ENCODE measurements at regions not wholly inside any gene's neighbourhood (a gene's known extent, or its start where the extent isn't known, plus 50 kb on each side); places are given as distances from the start of the nearest gene placed in this dataset.
"Not testable (repeated sequence)": the region's sequence is repeated elsewhere in the genome, so short reads cannot be mapped to it uniquely, and the experiment has no call there.

GRCh38 chr4:186789651-186790050 is 66.0 kb upstream of the FAT1 start:
- TF ChIP-seq CTCF (IDR thresholded peaks at IDR 0.05; ENCODE audit: extremely low read depth, insufficient read depth, missing control alignments): no peak
- DNase-seq (ENCODE audit: low spot score): no peak
- in situ Hi-C loops (cut with MboI; ENCODE audit: low pct_unique_long_range_greater_than_20kb, low sequenced_read_pairs, unreplicated experiment): no loop called here

GRCh38 chr4:186790630-186791029 is 67.0 kb upstream of the FAT1 start:
- DNase-seq (ENCODE audit: low spot score): no peak
- no peak for TF ChIP-seq CTCF (IDR thresholded peaks at IDR 0.05; ENCODE audit: extremely low read depth, insufficient read depth, missing control alignments)
- in situ Hi-C loops (cut with MboI; ENCODE audit: low pct_unique_long_range_greater_than_20kb, low sequenced_read_pairs, unreplicated experiment): no loop called here

GRCh38 chr4:186792728-186793366 is 69.2 kb upstream of the FAT1 start:
- no peak for DNase-seq (ENCODE audit: low spot score)
- in situ Hi-C loops (cut with MboI; ENCODE audit: low pct_unique_long_range_greater_than_20kb, low sequenced_read_pairs, unreplicated experiment): no loop called here
- no peak for TF ChIP-seq CTCF (IDR thresholded peaks at IDR 0.05; ENCODE audit: extremely low read depth, insufficient read depth, missing control alignments)

- in situ Hi-C loops (cut with MboI; ENCODE audit: low pct_unique_long_range_greater_than_20kb, low sequenced_read_pairs, unreplicated experiment): no loop called here
- DNase-seq (ENCODE audit: low spot score): no peak
- no peak for TF ChIP-seq CTCF (IDR thresholded peaks at IDR 0.05; ENCODE audit: extremely low read depth, insufficient read depth, missing control alignments)
Observed at GRCh38 chr4:186798951-186799659, 75.4 kb upstream of the FAT1 start.

GRCh38 chr4:186805020-186805820 is 81.6 kb upstream of the FAT1 start:
- in situ Hi-C loops (cut with MboI; ENCODE audit: low pct_unique_long_range_greater_than_20kb, low sequenced_read_pairs, unreplicated experiment): no loop called here
- DNase-seq (ENCODE audit: low spot score): no peak
- TF ChIP-seq CTCF (IDR thresholded peaks at IDR 0.05; ENCODE audit: extremely low read depth, insufficient read depth, missing control alignments): no peak

- DNase-seq (ENCODE audit: low spot score); in situ Hi-C loops (cut with MboI; ENCODE audit: low pct_unique_long_range_greater_than_20kb, low sequenced_read_pairs, unreplicated experiment): not testable (repeated sequence)
Observed at GRCh38 chr4:186805917-186806316, 82.3 kb upstream of the FAT1 start.

Measured in GM13977 (cell line).